Transverse colon (tissue), 4 donors: ENCODE measurements at regions not wholly inside any gene's neighbourhood (a gene's known extent, or its start where the extent isn't known, plus 50 kb on each side); places are given as distances from the start of the nearest gene placed in this dataset.

Experiments
- POLR2A ChIP-seq: fragments of 450-650 bp; IDR thresholded peaks from one replicate; pipeline ENCODE4 v1.6.1; 2016; ENCODE audit warnings: antibody characterized with exemption, mild to moderate bottlenecking, moderate library complexity
- POLR2AphosphoS5 ChIP-seq, 3 donors: sonication (generic); formaldehyde crosslinking; IDR thresholded peaks; one replicate each; pipeline ENCODE4 v1.6.1; 2016; ENCODE audit warnings: antibody characterized with exemption in 3 of 3
- TF ChIP-seq, protein P1 (sequence below), 5 experiments: fragments of 200-600 bp in 3 of 5; fragments of 450-650 bp in 2 of 5; sonication (generic) in 3 of 5; IDR thresholded peaks; 1 replicate in 2 of 5; 2 replicates in 3 of 5; pipeline ENCODE4 v1.5.1; 2016 to 2017; ENCODE audit warnings: antibody characterized with exemption in 5 of 5, inconsistent platforms in 3 of 5, mild to moderate bottlenecking in 2 of 5, moderate library complexity in 1 of 5

DNA sequence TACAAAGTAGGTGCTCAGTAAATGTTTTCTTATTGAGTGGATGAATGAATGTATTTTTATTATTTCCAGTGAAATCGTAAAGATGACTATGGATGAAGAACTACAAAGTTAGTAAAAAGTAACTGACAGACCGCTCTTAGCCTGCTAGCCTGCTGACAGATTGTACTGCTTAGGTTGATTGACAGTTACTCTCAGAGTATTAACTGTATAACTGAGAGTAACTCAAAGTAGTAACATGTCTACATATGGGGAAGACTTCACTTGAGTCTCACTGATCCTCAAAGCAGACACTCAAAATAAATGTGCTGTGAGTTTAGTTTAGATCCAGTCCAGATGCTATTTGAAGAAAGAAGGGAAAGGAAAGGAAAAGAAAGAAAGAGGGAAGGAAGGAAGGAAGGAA, 272.3 kb upstream of the AMIGO2 start:
- TF ChIP-seq, protein P1, sequence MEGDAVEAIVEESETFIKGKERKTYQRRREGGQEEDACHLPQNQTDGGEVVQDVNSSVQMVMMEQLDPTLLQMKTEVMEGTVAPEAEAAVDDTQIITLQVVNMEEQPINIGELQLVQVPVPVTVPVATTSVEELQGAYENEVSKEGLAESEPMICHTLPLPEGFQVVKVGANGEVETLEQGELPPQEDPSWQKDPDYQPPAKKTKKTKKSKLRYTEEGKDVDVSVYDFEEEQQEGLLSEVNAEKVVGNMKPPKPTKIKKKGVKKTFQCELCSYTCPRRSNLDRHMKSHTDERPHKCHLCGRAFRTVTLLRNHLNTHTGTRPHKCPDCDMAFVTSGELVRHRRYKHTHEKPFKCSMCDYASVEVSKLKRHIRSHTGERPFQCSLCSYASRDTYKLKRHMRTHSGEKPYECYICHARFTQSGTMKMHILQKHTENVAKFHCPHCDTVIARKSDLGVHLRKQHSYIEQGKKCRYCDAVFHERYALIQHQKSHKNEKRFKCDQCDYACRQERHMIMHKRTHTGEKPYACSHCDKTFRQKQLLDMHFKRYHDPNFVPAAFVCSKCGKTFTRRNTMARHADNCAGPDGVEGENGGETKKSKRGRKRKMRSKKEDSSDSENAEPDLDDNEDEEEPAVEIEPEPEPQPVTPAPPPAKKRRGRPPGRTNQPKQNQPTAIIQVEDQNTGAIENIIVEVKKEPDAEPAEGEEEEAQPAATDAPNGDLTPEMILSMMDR (IDR thresholded peaks at IDR 0.05), result no peak
- no peak for TF ChIP-seq POLR2AphosphoS5 (IDR thresholded peaks at IDR 0.05)
- no peak for TF ChIP-seq POLR2A
